ENCODE measurements at regions not wholly inside any gene's neighbourhood (a gene's known extent, or its start where the extent isn't known, plus 50 kb on each side); places are given as distances from the start of the nearest gene placed in this dataset.
"Not testable (repeated sequence)": the region's sequence is repeated elsewhere in the genome, so short reads cannot be mapped to it uniquely, and the experiment has no call there.

- not testable (repeated sequence) for DNase-seq (ENCODE audit: low read depth in 2 of 3, low spot score in 1 of 3)
Observed at GRCh38 chr10:42533866-42534265, 104.5 kb downstream of the ZNF33B start.

GRCh38 chr10:42532996-42533395 is 105.4 kb downstream of the ZNF33B start:
- DNase-seq (ENCODE audit: low read depth in 2 of 3, low spot score in 1 of 3): no peak

- no peak for DNase-seq (ENCODE audit: low read depth in 2 of 3, low spot score in 1 of 3)
Observed at GRCh38 chr10:42523098-42523497, 115.3 kb downstream of the ZNF33B start.

- no peak for DNase-seq (ENCODE audit: low read depth in 2 of 3, low spot score in 1 of 3)
Observed at GRCh38 chr10:42519761-42520460, 118.5 kb downstream of the ZNF33B start.

- DNase-seq (ENCODE audit: low read depth in 2 of 3, low spot score in 1 of 3): no peak
Observed at GRCh38 chr10:42519079-42519478, 119.3 kb downstream of the ZNF33B start.

- no peak for DNase-seq (ENCODE audit: low read depth in 2 of 3, low spot score in 1 of 3)
Observed at GRCh38 chr10:42513921-42514320, 124.4 kb downstream of the ZNF33B start.

GRCh38 chr10:42491801-42492200 is 146.6 kb downstream of the ZNF33B start:
- DNase-seq (ENCODE audit: low read depth in 2 of 3, low spot score in 1 of 3): no peak

- DNase-seq (ENCODE audit: low read depth in 2 of 3, low spot score in 1 of 3): no peak
Observed at GRCh38 chr10:42491001-42491592, 147.3 kb downstream of the ZNF33B start.

- DNase-seq (ENCODE audit: low read depth in 2 of 3, low spot score in 1 of 3): no peak
Observed at GRCh38 chr10:42490368-42490767, 148.0 kb downstream of the ZNF33B start.

- no peak for DNase-seq (ENCODE audit: low read depth in 2 of 3, low spot score in 1 of 3)
Observed at GRCh38 chr10:42488416-42488815, 150.0 kb downstream of the ZNF33B start.

GRCh38 chr10:42482411-42482810 is 156.0 kb downstream of the ZNF33B start:
- DNase-seq (ENCODE audit: low read depth in 2 of 3, low spot score in 1 of 3): no peak

- no peak for DNase-seq (ENCODE audit: low read depth in 2 of 3, low spot score in 1 of 3)
Observed at GRCh38 chr10:42479057-42479456, 159.3 kb downstream of the ZNF33B start.

- no peak for DNase-seq (ENCODE audit: low read depth in 2 of 3, low spot score in 1 of 3)
Observed at GRCh38 chr10:42477170-42477569, 161.2 kb downstream of the ZNF33B start.

- DNase-seq (ENCODE audit: low read depth in 2 of 3, low spot score in 1 of 3): no peak
Observed at GRCh38 chr10:42476101-42476500, 162.3 kb downstream of the ZNF33B start.

GRCh38 chr10:42475168-42476098 is 162.9 kb downstream of the ZNF33B start:
- no peak for DNase-seq (ENCODE audit: low read depth in 2 of 3, low spot score in 1 of 3)

- DNase-seq (ENCODE audit: low read depth in 2 of 3, low spot score in 1 of 3): no peak
Observed at GRCh38 chr10:42454313-42454712, 184.1 kb downstream of the ZNF33B start.

- DNase-seq (ENCODE audit: low read depth in 2 of 3, low spot score in 1 of 3): no peak
Observed at GRCh38 chr10:42431095-42431494, 207.3 kb downstream of the ZNF33B start.

- DNase-seq (ENCODE audit: low read depth in 2 of 3, low spot score in 1 of 3): no peak
Observed at GRCh38 chr10:42428534-42428933, 209.8 kb downstream of the ZNF33B start.

GRCh38 chr10:42422911-42423310 is 215.5 kb downstream of the ZNF33B start:
- no peak for DNase-seq (ENCODE audit: low read depth in 2 of 3, low spot score in 1 of 3)

GRCh38 chr10:42421812-42422211 is 216.6 kb downstream of the ZNF33B start:
- no peak for DNase-seq (ENCODE audit: low read depth in 2 of 3, low spot score in 1 of 3)

- no peak for DNase-seq (ENCODE audit: low read depth in 2 of 3, low spot score in 1 of 3)
Observed at GRCh38 chr10:42419789-42420188, 218.6 kb downstream of the ZNF33B start.

All from stimulated activated CD4-positive, alpha-beta T cell treated with anti-CD3 and anti-CD28 coated beads, Interleukin-12 subunit alpha, Interleukin-12 subunit beta, amount 100 ng/mL, for 48 hours (primary cell).